Neural crest cell (in vitro differentiated cells): ENCODE measurements at regions not wholly inside any gene's neighbourhood (a gene's known extent, or its start where the extent isn't known, plus 50 kb on each side); places are given as distances from the start of the nearest gene placed in this dataset.
A peak's percentile ranks its signal among the peaks of the same experiment; 100 is the strongest.

Source experiments
- DNase-seq: peaks from one replicate; pipeline ENCODE4 v3.0.0; 2021; ENCODE audit warnings: low read depth, mixed read lengths, low spot score
- H3K27ac Mint-ChIP-seq: one replicate; pipeline ENCODE4 v1.8.0; 2021; ENCODE audit warnings: mild to moderate bottlenecking, mixed read lengths; ENCODE audit not compliant: unreplicated experiment
- H3K27me3 Mint-ChIP-seq: 2 replicates; pipeline ENCODE4 v1.8.0; 2021; ENCODE audit warnings: low read depth, mild to moderate bottlenecking, mixed read lengths
- H3K36me3 Mint-ChIP-seq: 2 replicates; pipeline ENCODE4 v1.8.0; 2021; ENCODE audit warnings: low read depth, mild to moderate bottlenecking, mixed read lengths
- H3K4me1 Mint-ChIP-seq: 2 replicates; pipeline ENCODE4 v1.8.0; 2021; ENCODE audit warnings: mixed read lengths
- H3K4me3 Mint-ChIP-seq: one replicate; pipeline ENCODE4 v1.8.0; 2021; ENCODE audit warnings: mild to moderate bottlenecking, mixed read lengths
- H3K9me3 Mint-ChIP-seq: 2 replicates; pipeline ENCODE4 v1.8.0; 2021; ENCODE audit warnings: mixed read lengths
- TF ChIP-seq, protein P1 (sequence below): fragments of 200-600 bp; sonication (generic); conservative IDR thresholded peaks from 2 replicates; pipeline ENCODE4 v1.5.0; 2021; ENCODE audit warnings: antibody characterized with exemption, mild to moderate bottlenecking

DNA sequence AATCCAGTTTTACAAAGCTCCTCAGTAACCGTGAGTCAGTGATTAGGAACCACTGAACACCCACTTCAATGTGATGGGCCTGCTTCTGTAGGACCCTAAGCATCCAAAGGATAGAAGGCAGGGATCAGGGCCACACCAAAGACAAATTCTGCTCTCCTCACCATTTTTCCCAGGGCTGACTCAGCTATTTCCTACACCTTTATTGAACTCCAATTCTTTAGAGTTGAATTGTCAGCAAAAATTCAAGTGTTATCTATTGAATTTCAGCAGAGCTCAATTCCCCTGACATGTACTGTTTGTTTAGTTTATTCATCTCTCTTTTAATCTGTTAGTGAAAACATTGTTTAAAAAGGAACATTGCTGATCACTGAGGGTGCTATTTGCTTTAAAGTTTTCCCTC is 457.7 kb upstream of the TMPO start:
- TF ChIP-seq, protein P1, sequence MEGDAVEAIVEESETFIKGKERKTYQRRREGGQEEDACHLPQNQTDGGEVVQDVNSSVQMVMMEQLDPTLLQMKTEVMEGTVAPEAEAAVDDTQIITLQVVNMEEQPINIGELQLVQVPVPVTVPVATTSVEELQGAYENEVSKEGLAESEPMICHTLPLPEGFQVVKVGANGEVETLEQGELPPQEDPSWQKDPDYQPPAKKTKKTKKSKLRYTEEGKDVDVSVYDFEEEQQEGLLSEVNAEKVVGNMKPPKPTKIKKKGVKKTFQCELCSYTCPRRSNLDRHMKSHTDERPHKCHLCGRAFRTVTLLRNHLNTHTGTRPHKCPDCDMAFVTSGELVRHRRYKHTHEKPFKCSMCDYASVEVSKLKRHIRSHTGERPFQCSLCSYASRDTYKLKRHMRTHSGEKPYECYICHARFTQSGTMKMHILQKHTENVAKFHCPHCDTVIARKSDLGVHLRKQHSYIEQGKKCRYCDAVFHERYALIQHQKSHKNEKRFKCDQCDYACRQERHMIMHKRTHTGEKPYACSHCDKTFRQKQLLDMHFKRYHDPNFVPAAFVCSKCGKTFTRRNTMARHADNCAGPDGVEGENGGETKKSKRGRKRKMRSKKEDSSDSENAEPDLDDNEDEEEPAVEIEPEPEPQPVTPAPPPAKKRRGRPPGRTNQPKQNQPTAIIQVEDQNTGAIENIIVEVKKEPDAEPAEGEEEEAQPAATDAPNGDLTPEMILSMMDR: no peak
- H3K9me3 Mint-ChIP-seq: no peaks in the 10 kb centered on the region
- H3K27me3 Mint-ChIP-seq: no peaks in the 10 kb centered on the region
- peaks cover 48% of the 10 kb centered on the region for H3K4me1 Mint-ChIP-seq
- H3K36me3 Mint-ChIP-seq: no peaks in the 10 kb centered on the region
- no peak overlapping the region for H3K27ac Mint-ChIP-seq
- H3K4me3 Mint-ChIP-seq: no peak overlapping the region
- DNase-seq: no peak

DNA sequence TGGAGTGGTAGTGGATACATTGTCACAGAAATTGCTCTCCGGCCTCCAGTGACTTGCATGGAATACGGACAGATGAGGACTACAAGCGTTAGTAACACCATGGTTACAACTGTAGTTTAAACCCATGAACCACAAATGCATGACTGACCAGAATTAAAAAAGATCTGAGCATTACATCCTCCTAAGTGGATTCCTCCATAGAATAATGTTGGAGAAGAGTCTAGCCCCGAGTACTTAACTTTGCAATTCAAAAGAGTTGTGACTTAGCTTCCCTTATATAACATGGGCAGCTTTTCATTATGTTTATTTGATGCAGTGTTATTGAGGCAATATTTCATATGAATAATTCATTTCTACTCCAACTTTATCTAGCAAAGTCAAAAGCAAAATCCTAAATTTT is 457.2 kb upstream of the TMPO start:
- no peak overlapping the region for H3K27ac Mint-ChIP-seq
- H3K4me3 Mint-ChIP-seq: no peak overlapping the region
- DNase-seq: no peak
- no peaks in the 10 kb centered on the region for H3K9me3 Mint-ChIP-seq
- H3K36me3 Mint-ChIP-seq: no peaks in the 10 kb centered on the region
- H3K27me3 Mint-ChIP-seq: no peaks in the 10 kb centered on the region
- TF ChIP-seq, protein P1: no peak
- H3K4me1 Mint-ChIP-seq: peaks cover 48% of the 10 kb centered on the region

- Mint-ChIP-seq H3K4me3 (no peak overlapping the region), H3K36me3 (no peaks in the 10 kb centered on the region), H3K27me3 (no peaks in the 10 kb centered on the region), H3K27ac (peak overlapping the region; percentile 2), H3K9me3 (no peaks in the 10 kb centered on the region), H3K4me1 (peaks cover 48% of the 10 kb centered on the region)
- no peak for DNase-seq
- TF ChIP-seq, protein P1: no peak
Observed at GRCh38 chr12:98058838-98059237, 456.6 kb upstream of the TMPO start.

GRCh38 chr12:98059659-98060343 is 455.6 kb upstream of the TMPO start:
- Mint-ChIP-seq H3K4me3 (no peak overlapping the region), H3K4me1 (peaks cover 48% of the 10 kb centered on the region), H3K36me3 (no peaks in the 10 kb centered on the region), H3K27ac (peak overlapping the region; percentile 37), H3K9me3 (no peaks in the 10 kb centered on the region), H3K27me3 (no peaks in the 10 kb centered on the region)
- DNase-seq: no peak
- TF ChIP-seq, protein P1: no peak

GRCh38 chr12:98060411-98060810 is 455.0 kb upstream of the TMPO start:
- peak overlapping the region; percentile 11 for H3K4me3 Mint-ChIP-seq
- peaks cover 48% of the 10 kb centered on the region for H3K4me1 Mint-ChIP-seq
- TF ChIP-seq, protein P1: no peak
- H3K27ac Mint-ChIP-seq: peak overlapping the region; percentile 89
- H3K36me3 Mint-ChIP-seq: no peaks in the 10 kb centered on the region
- no peaks in the 10 kb centered on the region for H3K27me3 Mint-ChIP-seq
- no peak for DNase-seq
- no peaks in the 10 kb centered on the region for H3K9me3 Mint-ChIP-seq
